ENCODE measurements at regions not wholly inside any gene's neighbourhood (a gene's known extent, or its start where the extent isn't known, plus 50 kb on each side); places are given as distances from the start of the nearest gene placed in this dataset.
"Not testable (repeated sequence)": the region's sequence is repeated elsewhere in the genome, so short reads cannot be mapped to it uniquely, and the experiment has no call there.

DNA sequence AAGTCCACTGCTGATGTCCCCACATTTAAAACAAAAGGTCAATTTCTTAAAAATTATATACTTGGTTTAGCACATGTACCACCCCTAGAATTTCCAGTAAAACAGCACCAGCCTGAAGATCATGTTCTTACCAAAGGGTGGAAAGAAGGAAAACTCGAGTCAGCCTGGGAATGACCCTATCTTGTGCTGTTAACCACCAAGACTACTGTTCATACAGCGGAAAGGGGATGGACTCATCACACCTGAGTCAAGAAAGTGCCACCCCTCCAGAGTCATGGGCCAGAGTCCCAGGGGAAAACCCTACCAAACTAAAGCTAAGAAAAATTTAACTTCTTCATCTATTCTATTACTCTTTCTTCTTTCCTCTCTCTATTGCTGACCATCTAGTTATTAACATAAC, 113.6 kb upstream of the PPM1J start:
- H3K27ac ChIP-seq: no peak overlapping the region
- TF ChIP-seq, protein P1, sequence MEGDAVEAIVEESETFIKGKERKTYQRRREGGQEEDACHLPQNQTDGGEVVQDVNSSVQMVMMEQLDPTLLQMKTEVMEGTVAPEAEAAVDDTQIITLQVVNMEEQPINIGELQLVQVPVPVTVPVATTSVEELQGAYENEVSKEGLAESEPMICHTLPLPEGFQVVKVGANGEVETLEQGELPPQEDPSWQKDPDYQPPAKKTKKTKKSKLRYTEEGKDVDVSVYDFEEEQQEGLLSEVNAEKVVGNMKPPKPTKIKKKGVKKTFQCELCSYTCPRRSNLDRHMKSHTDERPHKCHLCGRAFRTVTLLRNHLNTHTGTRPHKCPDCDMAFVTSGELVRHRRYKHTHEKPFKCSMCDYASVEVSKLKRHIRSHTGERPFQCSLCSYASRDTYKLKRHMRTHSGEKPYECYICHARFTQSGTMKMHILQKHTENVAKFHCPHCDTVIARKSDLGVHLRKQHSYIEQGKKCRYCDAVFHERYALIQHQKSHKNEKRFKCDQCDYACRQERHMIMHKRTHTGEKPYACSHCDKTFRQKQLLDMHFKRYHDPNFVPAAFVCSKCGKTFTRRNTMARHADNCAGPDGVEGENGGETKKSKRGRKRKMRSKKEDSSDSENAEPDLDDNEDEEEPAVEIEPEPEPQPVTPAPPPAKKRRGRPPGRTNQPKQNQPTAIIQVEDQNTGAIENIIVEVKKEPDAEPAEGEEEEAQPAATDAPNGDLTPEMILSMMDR (IDR thresholded peaks at IDR 0.05; ENCODE audit: low read depth, low read length): no peak
- H3K27me3 ChIP-seq (ENCODE audit: insufficient read depth, low read depth, severe bottlenecking): no peaks in the 10 kb centered on the region
- no peak overlapping the region for H3K4me3 ChIP-seq (ENCODE audit: low read depth, low read length)
- H3K9me3 ChIP-seq (ENCODE audit: severe bottlenecking): no peaks in the 10 kb centered on the region
- DNase-seq: no peak
- H3K36me3 ChIP-seq: no peaks in the 10 kb centered on the region

DNA sequence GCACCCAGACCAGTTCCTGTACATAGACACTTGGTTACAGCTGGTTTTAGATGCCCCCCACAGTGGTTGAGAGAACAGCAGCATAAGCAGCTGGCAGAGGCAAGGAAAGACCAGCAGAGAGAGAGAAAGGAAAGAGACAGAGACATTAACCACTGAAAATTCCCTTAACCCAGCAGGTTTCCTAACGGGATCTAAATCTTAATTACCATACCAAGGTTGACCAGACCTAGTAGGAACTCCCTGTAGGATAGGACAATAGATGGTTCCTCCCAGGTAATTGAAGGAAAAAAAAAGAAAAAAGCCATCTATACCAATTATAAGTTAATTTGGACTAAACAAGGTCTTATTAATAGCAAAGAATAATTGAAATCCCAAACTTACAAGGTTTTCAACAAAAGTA, 112.3 kb upstream of the PPM1J start:
- H3K9me3 ChIP-seq (ENCODE audit: severe bottlenecking); H3K27me3 ChIP-seq (ENCODE audit: insufficient read depth, low read depth, severe bottlenecking); DNase-seq; H3K36me3 ChIP-seq; H3K27ac ChIP-seq; H3K4me3 ChIP-seq (ENCODE audit: low read depth, low read length): not testable (repeated sequence)

DNA sequence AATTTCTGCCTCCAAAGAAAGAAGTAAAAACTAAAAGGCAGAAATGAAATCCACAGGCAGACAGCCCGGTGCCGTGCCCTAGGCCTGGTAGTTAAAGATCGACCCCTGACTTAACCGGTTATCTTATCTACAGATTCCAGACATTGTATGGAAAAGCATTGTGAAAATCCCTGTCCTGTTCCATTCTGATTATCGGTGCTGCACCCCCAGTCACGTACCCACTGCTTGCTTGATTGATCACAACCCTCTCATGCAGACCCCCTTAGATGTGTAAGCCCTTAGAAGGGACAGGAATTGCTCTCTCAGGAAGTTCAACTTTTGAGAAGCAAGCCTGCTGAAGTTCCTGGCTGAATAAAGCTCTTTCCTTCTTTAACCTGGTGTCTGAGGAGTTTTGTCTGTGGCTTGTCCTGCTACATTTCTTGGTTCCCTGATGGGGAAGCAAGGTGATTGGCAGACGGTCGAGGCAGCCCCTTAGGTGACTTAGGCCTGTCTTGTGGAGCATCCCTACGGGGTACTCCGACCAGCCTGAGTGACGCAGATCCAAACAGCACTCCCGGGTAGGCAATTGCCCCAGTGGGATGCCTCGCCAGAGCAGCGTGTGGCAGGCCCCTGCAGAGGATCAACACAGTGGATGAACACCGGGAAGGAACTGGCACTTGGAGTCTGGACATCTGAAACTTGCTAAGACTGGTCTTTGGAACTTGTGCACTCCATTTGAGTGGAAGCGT, 111.2 kb upstream of the PPM1J start:
- no peaks in the 10 kb centered on the region for H3K9me3 ChIP-seq (ENCODE audit: severe bottlenecking)
- no peaks in the 10 kb centered on the region for H3K27me3 ChIP-seq (ENCODE audit: insufficient read depth, low read depth, severe bottlenecking)
- H3K4me3 ChIP-seq (ENCODE audit: low read depth, low read length): no peak overlapping the region
- no peak for DNase-seq
- no peaks in the 10 kb centered on the region for H3K36me3 ChIP-seq
- no peak overlapping the region for H3K27ac ChIP-seq
- TF ChIP-seq, protein P1 (IDR thresholded peaks at IDR 0.05; ENCODE audit: low read depth, low read length): no peak

DNA sequence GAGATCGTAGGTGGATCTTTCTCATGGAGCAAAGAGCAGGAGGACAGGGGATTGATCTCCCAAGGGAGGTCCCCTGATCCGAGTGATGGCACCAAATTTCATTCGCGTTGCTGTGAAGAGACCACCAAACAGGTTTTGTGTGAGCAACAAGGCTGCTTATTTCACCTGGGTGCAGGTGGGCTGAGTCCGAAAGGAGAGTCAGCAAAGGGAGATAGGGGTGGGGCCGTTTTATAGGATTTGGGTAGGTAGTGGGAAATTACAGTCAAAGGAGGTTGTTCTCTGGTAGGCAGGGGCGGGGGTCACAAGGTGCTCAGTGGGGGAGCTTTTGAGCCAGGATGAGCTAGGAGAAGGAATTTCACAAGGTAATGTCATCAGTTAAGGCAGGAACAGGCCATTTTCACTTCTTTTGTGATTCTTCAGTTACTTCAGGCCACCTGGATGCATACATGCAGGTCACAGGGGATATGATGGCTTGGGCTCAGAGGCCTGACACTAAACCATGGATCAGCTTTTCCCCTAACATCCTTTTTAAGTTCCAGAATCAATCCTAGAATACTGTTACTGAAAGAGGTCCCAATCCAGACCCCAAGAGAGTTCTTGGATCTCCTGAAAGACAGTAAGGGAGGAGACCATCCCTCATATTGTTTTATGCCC, 110.6 kb upstream of the PPM1J start:
- DNase-seq; H3K9me3 ChIP-seq (ENCODE audit: severe bottlenecking); H3K4me3 ChIP-seq (ENCODE audit: low read depth, low read length); H3K36me3 ChIP-seq; H3K27me3 ChIP-seq (ENCODE audit: insufficient read depth, low read depth, severe bottlenecking); H3K27ac ChIP-seq: not testable (repeated sequence)

DNA sequence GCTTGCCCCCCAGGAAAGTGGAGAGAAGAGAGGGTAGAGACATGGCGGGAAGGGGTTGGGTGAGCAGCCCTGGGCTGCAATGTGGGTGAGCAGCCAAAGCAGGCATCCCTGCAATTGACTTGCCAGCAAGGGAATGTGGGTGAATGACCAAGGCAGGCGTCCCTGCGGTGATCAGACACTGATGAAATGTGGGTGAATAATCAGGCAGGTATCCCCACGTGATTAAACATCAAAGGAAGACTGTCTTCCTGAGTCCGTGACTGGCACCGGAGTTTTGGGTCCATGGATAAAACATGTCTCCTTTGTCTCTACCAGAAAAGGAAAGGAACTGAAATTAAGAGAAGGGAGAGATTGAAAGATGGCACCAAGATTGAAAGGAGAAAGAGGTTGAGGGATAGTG, 109.9 kb upstream of the PPM1J start:
- not testable (repeated sequence) for H3K9me3 ChIP-seq (ENCODE audit: severe bottlenecking); DNase-seq; H3K27ac ChIP-seq; H3K36me3 ChIP-seq; H3K4me3 ChIP-seq (ENCODE audit: low read depth, low read length); H3K27me3 ChIP-seq (ENCODE audit: insufficient read depth, low read depth, severe bottlenecking)

DNA sequence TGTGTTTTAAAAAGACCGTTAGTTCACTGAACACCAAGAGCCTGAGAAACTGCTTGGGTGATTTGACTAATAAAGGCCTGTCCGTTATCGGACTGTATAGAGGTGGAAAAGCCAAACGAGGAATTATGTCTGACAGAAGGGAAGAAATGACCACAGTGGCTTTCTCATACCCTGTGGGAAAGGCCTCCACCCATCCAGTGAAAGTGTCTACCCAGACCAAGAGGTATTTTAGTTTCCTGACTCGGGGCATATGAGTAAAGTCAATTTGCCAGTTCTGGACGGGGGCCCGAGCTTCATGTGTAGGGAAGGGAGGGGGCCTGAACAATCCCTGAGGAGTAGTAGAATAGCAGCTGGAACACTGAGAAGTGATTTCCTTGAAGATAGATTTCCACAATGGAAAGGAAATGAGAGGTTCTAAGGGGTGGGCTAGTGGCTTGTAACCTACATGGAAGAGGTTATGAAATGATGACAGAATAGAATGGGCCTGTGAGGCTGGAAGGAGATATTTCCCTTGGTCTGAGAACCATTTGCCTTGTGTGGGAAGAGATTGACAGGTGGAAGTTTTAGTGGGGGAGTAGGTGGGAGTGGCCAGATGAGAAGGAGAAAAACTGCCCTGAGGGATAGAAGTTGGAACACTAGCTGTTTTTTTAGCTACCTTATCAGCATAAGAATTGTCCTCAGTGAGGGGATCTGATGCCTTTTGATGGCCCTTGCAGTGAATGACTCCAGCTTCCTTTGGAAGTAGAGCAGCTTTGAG, 106.4 kb upstream of the PPM1J start:
- H3K9me3 ChIP-seq (ENCODE audit: severe bottlenecking); H3K27ac ChIP-seq; H3K4me3 ChIP-seq (ENCODE audit: low read depth, low read length); H3K27me3 ChIP-seq (ENCODE audit: insufficient read depth, low read depth, severe bottlenecking); DNase-seq; H3K36me3 ChIP-seq: not testable (repeated sequence)

DNA sequence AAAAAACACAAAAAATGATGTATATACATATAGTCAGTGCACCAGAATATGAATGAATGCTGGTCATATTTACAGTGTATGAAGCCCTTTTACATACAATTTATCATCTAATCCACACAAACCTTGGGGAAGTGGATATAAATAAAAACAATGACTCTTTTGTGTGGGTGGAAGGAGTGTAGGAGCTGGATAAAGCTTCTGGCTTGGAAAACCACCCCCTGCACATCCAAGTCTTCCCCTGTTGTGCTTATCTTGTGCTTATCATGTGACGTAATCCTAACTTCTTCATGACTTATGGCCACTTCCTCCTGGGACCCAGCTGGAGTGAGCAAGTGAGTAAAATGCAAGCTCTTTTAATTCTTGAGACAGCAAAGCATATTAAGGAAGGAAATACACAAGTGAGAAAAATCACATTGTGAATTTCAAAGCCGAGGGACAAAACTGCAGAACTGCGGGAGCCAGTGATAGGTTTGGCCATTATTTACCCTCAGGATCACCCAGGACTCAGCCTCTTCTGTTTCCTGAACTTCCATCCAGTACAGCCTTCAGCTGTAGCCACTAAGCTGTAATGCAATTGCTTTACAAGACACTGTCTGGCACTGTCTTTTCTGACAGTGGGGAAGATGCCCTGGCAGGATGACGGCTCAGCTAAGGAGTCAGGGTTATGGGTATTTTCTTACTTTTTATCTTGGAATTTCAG, 104.0 kb upstream of the PPM1J start:
- Histone ChIP-seq H3K36me3 (no peaks in the 10 kb centered on the region), H3K27ac (no peak overlapping the region), H3K27me3 (ENCODE audit: insufficient read depth, low read depth, severe bottlenecking) (no peaks in the 10 kb centered on the region), H3K4me3 (ENCODE audit: low read depth, low read length) (no peak overlapping the region), H3K9me3 (ENCODE audit: severe bottlenecking) (no peaks in the 10 kb centered on the region)
- TF ChIP-seq, protein P1 (IDR thresholded peaks at IDR 0.05; ENCODE audit: low read depth, low read length): no peak
- no peak for DNase-seq

Data from WERI-Rb-1 (cell line).